GM18499 (cell line): ENCODE measurements at regions not wholly inside any gene's neighbourhood (a gene's known extent, or its start where the extent isn't known, plus 50 kb on each side); places are given as distances from the start of the nearest gene placed in this dataset.

Source experiments
- ATAC-seq: cut with Tn5 transposase; IDR thresholded peaks from one replicate; pipeline ENCODE4 v1.9.1; 2021; ENCODE audit warnings: moderate number of reproducible peaks; ENCODE audit not compliant: insufficient read depth, unreplicated experiment

DNA sequence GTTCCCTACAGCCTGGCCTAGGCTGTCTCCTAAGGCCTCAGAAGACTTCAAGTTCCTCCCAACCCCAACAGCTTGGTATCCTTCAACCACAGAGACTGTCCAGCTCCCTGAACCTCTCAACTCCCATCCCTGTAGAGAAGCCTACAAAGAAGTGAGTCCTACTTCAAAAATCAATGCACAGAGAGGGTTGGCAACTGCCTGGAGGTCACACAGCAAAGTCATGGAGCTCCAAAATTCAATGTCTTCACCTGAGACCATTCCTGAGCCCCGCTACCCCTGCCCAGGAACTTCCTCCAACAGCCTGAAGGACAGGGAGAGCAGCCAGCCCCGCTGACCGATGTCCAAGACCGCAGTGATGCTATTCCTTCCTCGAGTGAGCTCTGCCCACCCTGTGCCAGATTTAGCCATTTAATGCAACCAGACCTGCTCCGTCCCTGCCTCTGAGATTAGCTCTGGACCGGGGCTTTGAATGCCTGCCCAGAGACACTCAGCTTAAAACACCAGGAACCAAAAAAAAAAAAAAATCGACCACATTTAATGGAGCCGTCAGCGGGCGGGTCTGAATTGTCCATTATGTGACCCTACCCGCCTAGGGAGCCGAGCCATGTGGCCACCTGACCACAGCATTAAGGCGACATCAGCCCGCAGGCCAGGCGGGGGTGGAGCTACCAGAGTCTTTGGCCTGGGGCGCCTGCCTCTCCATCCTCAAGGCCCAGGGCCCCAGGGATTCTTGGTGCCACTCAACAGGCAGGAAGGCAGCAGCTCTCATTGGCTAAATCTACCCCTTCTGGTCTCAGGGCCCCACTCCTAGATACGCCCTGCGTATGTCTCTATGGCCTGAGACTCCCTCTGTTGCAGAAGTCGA lies 148.6 kb downstream of the SYF2 start:
- no peak for ATAC-seq

DNA sequence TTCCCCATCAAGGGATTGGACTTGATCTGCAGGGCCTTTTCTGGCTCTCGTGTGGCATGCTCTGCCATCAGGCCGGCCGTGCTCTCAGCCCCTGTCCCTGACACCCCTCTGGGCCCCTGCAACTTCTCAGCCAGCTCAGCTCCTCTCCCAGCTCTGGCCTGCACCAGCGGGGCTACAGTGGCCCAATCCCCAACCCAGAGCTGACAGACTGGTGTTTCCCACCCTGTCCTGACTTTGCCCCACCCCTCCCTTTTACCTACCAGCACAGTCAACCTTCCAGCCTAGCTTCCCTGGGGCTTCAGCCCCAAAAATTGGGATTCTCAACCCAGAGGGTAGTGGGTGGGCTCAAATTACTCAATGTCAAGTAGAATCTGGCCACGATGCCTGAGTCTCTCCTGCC lies 149.3 kb downstream of the SYF2 start:
- no peak for ATAC-seq

DNA sequence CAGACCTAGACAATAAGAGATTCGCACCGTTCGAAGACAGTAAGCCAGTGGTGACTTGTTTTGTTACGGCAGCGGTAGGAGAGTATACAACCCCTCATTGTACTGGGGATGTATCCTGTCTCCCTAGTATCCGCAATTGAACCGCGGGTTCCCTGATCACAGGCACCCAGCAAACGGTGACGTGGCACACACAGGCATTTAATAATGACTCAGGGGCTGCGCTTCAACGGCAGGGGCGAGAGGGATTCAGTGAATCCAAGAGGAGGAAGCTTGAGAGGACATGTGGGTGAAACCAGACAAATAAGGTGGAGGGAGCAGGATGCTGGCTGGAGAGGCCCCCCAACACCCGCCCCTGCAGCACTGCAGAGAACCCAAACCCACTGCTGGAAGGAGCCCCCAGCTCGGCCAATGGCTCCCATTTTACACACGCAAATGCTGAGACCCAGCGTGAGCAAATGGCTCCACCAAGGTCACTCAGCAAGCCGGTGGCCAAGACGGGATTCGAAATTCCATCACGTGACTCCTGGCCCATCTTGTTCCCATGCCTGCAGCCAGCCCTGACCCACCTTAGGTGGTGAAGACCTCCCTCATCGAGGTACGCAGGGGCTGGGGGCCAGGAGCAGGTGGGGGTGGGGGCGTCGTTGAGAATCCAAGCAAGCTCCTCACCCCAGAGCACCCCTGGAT lies 149.9 kb downstream of the SYF2 start:
- no peak for ATAC-seq

DNA sequence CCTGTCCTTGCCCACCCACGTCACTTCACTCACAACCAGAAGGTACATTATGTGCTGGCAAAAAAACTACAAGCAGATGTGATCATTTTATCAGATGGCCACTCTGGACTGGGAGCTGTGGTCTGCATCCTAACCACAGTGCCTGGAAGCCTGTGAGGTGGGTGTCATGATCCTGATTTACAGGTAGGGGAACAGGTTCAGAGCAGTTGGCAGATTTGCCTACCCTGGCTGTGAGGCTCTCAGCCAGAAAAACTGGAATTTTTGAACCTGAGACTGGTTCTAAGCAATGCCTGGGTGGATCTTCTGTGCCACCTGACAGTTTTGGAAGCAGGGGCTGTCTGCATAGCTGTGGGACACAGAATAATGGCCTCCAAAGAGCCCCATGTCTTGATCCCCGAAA lies 150.8 kb downstream of the SYF2 start:
- ATAC-seq = no peak

DNA sequence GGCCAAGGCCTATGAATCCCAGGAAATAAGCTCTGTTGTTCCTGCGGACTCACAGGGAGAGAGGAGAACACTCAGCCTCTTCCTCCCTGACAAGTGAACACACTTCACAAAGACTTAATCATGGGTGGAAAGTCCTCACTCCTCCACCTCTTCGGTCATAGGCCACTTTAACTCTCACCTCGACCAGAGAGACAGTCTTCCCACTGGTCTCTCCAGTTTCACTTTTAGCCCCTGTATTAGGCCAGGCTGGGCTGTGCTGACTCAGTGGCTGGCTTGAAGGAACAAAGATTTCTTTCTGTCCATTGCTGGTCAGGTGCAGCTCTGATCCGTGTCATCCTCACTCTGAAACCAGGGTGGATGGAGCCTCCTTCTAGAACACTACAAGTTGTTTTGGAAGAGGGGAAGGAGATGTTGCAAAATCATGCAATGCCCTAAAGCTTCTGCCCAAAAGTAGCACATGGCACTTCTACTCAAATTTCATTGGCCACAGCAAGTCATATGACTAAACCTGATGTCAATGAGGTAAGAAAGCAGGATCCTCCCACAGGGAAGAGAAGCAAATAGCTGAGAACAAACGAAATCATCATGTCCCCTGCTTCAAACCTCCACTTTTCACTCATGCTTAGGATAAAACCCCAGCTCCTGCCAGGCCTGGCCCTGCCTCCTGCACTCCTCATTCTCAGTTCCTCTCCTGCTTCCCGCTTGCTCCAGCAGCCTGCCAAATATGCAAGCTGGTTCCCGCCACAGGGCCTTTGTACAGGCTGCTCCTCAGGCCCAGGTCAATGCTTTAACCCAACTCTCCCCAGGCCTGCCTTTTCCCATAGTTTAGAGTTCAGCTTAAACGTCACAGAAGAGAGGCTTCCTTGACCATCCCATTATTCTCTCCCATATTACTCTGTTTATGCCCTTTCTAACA lies 150.5 kb upstream of the RUNX3 start:
- no peak for ATAC-seq

DNA sequence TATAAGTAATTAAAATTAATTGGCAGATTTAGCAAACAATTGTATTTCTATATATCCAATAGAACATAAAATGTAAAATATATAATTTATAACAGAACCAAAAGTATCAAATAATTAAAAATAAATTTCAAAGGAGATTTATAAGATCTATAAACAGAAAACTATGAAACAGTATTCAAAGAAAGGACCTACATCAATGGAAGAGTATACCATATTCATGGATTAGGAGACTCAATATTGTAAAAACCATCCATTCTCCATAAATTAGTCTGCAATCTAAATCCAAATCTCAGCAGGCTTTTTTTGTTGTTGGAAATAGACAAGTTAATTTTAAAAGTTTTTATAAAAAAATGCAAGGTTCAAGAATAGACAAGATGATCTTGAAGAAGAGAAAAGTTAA lies 149.0 kb upstream of the RUNX3 start:
- ATAC-seq = no peak

DNA sequence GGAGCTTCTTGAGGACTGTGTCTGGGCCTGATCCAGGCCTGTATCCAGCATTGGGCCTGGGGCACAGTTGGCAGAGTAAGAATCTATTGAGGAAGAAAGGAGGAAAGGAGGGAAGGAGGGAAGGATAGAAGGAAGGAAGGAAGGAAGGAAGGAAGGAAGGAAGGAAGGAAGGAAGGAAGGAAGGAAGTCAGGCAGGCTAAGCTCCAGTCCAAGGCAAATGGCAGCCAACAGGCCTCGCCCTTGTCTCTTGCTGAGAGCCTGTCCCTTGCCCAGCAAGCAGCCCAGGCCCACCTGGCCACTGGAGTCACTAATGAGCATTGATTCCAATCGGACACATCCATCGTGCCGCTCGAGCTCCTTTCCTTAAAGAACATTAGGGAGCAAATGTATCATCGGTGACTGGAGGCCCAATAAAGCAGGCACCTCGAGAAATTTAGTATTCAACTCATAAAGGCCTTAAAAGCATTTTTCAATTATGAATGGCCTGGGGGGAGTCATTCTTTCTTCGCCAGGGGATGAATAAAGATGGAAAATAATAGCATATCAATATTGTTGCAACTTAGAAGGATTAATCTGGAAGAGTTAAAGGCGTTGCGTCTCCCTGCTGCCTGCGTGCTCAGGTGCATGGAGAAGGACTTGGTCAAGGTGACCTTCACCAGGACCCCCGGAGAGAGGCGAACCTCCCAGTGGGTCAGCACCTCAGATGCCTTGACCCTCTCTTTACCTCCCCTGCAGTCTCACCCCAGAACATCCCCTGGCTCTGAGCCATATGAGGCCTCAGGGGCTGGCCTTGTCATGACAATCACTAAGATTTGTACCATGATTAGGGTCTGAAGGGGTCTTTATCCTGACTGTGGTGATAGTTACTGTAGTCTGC lies 144.5 kb upstream of the RUNX3 start:
- no peak for ATAC-seq

DNA sequence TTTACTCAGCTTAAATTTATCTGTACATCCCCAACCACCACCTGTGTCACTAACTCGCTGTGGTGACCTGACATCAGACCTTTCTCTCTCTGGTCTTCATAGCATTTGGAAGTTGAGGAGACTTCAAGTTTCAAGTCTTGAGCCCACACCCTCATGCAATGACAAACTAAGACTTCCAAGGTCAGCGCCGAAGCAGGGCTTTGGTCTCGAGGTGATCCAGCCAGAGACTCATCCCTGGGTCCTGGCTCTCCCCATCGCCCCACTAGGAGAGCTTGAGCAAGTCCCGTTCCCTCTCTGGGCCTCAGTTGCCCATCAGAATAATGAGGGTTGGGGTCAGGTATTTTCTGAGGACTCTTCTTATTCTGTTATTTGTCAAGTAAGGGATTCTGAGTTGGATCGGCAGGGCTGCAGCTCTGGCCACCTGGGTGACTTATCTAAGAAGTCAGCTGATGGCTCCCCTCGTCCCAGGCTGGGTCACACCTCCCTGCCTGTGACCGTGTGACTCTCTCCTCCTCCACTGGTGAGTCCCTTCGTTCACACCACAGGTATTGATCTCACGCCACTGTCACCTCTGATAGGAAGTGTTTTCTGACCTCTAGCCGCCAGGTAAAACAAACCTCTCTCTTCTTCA lies 143.7 kb upstream of the RUNX3 start:
- ATAC-seq = no peak

DNA sequence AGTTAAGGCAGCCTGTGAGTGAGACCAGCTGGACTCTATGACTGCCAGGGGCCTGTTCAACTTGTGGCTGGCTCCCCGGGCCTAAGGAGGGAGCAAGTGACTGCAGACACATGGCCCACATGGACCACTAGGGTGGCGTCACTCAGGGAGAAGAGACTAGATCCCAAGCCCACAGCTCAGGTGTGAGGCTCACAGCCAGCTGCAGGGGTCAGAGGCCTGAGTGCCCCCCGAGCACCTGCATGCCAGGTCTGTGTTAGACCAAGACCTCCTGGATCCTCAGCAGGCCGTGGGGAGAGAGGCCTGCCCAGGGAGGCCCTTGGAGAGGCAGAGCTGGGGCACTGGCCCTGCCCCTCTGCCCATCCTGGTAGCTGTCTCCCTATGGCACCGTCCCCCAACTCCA lies 142.4 kb upstream of the RUNX3 start:
- no peak for ATAC-seq

DNA sequence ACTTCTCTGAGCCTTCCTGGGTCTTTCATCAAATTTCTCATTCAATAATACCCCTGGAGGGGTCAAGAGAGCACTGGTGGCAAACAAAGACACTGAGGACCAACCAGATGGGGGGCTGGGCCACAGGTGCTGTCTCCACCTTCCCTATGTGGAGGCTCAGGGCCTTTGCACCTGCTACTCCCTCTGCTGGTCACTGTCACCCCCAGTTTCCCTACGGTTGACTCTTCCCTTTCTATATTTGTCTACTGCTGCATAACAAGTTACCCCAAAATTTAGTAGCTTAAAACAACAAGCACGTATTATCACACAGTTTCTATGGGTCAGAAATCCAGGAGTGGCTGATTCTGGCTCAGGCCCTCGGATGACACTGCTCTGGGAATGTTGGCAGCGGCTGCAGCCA lies 138.8 kb upstream of the RUNX3 start:
- ATAC-seq = no peak

DNA sequence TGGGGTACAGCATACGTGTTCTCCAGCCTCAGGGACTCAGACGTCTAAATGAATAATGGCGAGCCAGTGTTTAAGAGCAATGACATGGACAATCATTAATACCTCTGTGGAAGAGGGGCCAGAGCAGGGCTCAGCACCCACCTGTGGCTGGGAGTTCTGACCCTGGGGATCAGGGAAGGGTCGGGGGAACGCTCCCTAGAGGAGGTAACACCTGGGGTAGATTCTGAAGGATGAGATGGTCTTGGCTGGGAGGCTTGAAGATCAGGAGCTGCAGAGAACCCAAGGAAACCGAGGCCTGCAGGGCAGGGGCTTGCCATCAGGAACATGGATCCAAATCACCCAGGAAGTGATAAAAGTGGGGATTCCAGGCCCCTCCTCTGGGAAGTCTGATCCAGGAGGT lies 138.2 kb upstream of the RUNX3 start:
- ATAC-seq = no peak

DNA sequence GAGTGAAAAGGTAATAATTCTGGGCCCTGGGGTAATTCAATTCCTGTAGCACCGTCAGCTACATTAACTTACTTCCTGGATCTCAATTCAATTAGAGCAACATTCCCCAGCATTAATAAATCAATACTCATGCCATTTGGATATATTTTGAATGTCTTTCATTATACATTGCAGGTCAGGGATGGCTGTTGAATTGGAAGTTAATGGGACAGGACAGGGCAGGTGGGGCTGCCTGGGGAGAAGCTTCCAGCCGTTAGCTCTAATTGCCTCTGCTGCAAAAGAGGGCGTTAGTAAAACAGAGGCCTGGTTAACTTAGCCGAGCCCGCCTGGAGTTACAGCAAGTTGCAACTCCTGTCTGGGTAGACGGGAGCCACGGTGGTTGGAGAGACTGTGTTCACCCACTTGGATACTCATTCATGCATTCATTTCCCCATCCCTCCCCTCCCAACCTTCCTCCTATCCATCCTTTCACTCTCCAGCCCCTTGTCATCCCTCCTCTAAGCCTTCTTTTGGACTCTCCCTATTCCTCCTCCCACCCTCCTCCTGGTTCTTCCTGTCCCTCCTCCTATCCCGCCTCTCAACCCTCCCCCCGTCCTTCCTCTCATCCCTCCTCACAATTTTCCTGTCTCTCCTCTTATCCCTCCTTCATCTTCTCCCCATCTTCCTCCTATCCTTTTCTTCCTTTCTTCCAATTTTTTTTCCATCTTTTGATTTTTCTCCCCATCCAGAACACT lies 137.6 kb upstream of the RUNX3 start:
- ATAC-seq = no peak

DNA sequence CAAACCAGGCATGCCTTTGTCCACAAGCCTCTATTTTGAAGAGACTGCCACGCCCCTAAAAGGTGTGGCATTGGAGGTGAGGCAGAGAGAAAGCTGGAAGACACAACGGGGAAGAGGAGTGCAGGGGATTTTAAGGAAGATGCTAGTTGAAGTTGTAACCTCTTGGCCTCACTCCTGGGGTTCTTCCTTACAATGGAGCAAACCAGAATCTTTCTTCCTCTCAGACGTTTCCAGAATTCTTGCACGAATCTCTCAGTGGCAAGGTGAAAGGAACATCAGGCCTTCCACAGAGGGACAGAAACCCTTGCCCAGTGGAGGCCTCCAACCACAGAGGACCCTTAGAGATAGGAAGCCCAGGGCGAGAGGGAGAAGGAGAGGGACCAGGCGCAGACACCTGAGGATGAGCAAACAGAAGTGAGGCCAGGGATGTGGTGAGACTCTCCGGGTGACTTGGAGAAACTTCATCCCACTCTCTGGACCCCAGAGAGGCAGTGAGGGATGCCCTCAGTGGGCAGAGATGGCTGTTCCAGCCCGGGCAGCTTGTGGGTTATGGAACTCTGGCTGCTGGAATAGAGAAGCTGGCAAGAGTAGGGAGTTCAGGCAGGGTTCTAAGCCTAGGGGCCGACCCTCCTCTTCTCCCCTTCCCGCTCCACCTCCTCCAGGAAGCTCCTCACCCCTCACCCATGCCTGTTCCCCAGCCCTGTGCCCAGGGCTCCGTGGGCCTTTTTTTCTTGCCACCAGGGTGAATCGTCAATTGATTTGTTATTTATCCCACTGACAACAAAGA lies 136.8 kb upstream of the RUNX3 start:
- ATAC-seq = no peak

DNA sequence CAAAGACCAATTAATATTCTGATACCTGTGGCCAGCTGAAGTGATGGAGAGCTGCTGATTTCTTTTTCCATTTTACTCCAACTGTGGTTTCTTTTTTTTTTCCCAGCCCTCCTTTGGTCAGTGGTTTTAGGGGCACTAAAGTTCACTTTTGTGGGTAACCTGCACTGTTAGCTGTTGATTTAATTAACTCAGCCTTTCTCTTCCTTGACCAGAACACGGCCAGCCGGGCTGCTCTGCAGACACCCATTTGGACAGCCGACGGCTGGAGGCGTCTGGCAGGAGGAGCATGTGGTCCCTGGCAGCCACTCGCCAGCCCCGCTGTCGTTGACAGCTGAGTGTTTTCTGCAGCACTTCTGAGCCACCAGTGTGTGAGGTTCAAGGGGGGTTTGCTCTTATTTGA lies 136.2 kb upstream of the RUNX3 start:
- ATAC-seq = no peak

DNA sequence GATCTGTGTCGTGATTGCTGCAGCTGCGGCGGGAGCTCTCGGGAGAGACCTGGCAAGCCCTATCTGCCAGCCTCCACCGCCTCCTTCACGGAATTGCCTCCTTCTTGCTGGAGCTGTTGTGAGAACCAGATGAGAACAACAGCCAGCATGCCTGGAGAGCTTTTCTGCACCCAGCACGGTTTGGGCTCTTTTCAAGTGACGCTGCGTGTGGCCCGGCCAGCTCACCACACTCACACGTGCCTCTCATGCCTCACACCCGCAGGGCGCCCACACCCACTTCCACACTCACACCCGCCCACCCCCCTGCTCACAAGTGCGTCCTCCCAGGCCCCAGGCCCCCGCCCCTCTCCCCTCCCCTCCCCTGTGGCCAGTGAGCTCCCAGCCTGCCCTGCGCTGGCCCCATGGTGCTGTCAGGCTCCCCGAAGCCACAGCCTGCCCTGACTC lies 135.7 kb upstream of the RUNX3 start:
- ATAC-seq = no peak

DNA sequence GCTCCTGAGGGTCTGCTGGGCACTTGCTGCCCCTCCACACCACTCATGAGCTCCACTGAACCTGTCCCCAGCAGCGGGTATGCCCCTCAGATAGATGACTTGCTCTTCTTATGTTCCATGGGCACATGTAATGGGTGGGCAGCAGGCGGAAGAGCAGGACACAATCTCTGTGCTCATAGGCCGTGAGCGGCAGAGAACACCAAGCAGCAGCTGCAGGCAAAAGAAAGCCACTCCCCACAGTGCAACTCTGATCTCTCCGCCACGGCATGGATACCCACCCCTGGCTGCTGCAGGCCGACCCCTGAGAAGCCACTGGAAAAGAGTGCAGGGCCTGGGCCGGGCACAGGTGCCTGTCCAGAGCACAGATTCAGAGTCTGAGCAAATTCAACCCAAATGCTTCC lies 135.2 kb upstream of the RUNX3 start:
- ATAC-seq = no peak

DNA sequence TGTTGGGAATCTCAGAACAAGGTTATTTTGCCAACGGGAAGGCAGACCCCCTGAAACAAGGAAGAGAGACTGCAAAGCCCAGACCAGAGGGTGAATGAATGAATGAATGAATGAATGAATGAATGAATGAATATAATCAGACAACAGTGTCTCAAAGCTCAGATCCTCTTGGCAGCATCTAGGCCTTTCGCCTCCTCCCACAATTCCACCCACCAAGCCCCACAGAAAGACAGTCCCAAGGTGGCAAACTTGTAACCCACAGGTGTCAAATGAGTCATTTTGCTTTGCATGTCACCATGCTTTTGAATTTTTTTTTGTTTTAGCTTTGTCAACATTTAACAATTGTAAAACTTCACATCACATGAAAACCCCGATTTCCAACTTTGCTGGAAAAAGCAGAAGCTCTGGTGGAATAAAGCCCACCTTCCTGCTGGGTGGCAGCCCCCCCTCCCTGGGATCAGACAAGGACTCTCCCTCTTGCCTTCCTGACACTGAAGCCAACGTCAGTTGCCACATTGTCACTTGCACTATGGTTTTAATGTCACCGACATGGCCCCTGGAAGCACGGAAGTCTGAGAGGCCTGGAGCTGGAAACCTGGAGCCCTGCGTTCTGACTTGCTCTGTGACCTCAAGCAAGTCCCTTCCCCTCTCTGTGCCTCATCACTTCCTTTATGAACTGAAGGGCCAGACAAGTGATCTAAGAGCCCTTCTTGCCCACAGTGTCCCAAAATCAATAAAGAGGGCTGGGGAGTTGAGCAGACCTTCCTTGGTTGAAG lies 134.6 kb upstream of the RUNX3 start:
- ATAC-seq = no peak
